A549 (cell line): ENCODE measurements at regions not wholly inside any gene's neighbourhood (a gene's known extent, or its start where the extent isn't known, plus 50 kb on each side); places are given as distances from the start of the nearest gene placed in this dataset.

ENCODE experiments used
- ATAC-seq, 2 experiments: fragments of 200-7000 bp in 1 of 2; fragments of >200 bp in 1 of 2; cut with Nextera tagmentation in 1 of 2; cut with Tn5 transposase in 1 of 2; 3 replicates each; pipeline versions ENCODE4 v1.8.0 to v1.9.1; 2018 to 2020; ENCODE audit warnings: mild to moderate bottlenecking in 1 of 2, moderate library complexity in 1 of 2
- CTCF ChIA-PET: fragments of 300-600 bp; sonication (Branson Sonifier 250); formaldehyde crosslinking; extraction: SDS; loops from one replicate; lab custom pipeline; 2021; ENCODE audit warnings: antibody characterized with exemption, inconsistent platforms; lab: Yijun Ruan, JAX
- POLR2A ChIA-PET: fragments of 350-600 bp; formaldehyde crosslinking; extraction: SDS; loops from one replicate; lab custom pipeline; 2021; ENCODE audit warnings: antibody characterized with exemption, inconsistent platforms; lab: Yijun Ruan, JAX
- DNase-seq, 2 experiments: peaks; one replicate each; pipeline versions ENCODE4 v3.0.0 to v3.0.0-alpha.2; 2011 to 2016; ENCODE audit warnings: low read depth in 1 of 2, low spot score in 1 of 2
- FAIRE-seq: peaks from 2 replicates; lab custom pipeline; 2011; peaks lifted over from hg19 to GRCh38; lab: Jason Lieb, UNC
- H3K27ac ChIP-seq, 2 experiments: fragments of >200 bp; sonication (Bioruptor Twin); formaldehyde crosslinking; 3 replicates each; pipeline ENCODE4 v1.5.1; 2016 to 2017
- H3K4me1 ChIP-seq: fragments of >200 bp; sonication (Bioruptor Twin); formaldehyde crosslinking; 3 replicates; pipeline ENCODE4 v1.6.1; 2016
- H3K4me2 ChIP-seq: fragments of >200 bp; sonication (Bioruptor Twin); formaldehyde crosslinking; 3 replicates; pipeline ENCODE4 v1.6.1; 2016
- H3K4me3 ChIP-seq: fragments of >200 bp; sonication (Bioruptor Twin); formaldehyde crosslinking; 3 replicates; pipeline ENCODE4 v1.5.1; 2016
- H3K9me3 ChIP-seq: fragments of >200 bp; sonication (Bioruptor Twin); formaldehyde crosslinking; 3 replicates; pipeline ENCODE4 v1.6.1; 2016
- ATOH8 ChIP-seq: fragments of 250-450 bp; sonication (Bioruptor Pico); IDR thresholded peaks from 2 replicates; pipeline ENCODE4 v1.5.0; 2020; ENCODE audit warnings: low read depth, mild to moderate bottlenecking, moderate library complexity
- CBX2 ChIP-seq: fragments of 200-600 bp; sonication (generic); IDR thresholded peaks from 2 replicates; pipeline ENCODE4 v1.6.1; 2016; ENCODE audit warnings: low read depth, mild to moderate bottlenecking, borderline replicate concordance
- CBX8 ChIP-seq: fragments of 200-600 bp; sonication (generic); IDR thresholded peaks from 2 replicates; pipeline ENCODE4 v1.6.1; 2016
- CHD2 ChIP-seq: fragments of 150-350 bp; IDR thresholded peaks from 2 replicates; pipeline ENCODE4 v1.6.1; 2014; ENCODE audit warnings: low read length; ENCODE audit not compliant: partially characterized antibody
- CHD4 ChIP-seq: fragments of 200-600 bp; sonication (generic); IDR thresholded peaks from 2 replicates; pipeline ENCODE4 v1.6.1; 2016; ENCODE audit warnings: antibody characterized with exemption, mild to moderate bottlenecking, borderline replicate concordance
- EHF ChIP-seq: fragments of 250-450 bp; sonication (Bioruptor Pico); IDR thresholded peaks from 2 replicates; pipeline ENCODE4 v1.5.0; 2020; ENCODE audit warnings: mild to moderate bottlenecking
- EHMT2 ChIP-seq: fragments of 200-600 bp; sonication (generic); IDR thresholded peaks from 2 replicates; pipeline ENCODE4 v1.6.1; 2016; ENCODE audit warnings: antibody characterized with exemption, low read depth, mild to moderate bottlenecking, moderate library complexity
- ELK1 ChIP-seq: fragments of 150-350 bp; IDR thresholded peaks from 2 replicates; pipeline ENCODE4 v1.6.1; 2014; ENCODE audit warnings: low read depth, mild to moderate bottlenecking, low read length
- EP300 ChIP-seq, 2 experiments: fragments of >200 bp; sonication (Bioruptor Twin); formaldehyde crosslinking; IDR thresholded peaks; 2 replicates in 1 of 2; 3 replicates in 1 of 2; pipeline ENCODE4 v1.6.1; 2016 to 2017
- FOSB ChIP-seq: fragments of 250-450 bp; sonication (Bioruptor Pico); IDR thresholded peaks from 2 replicates; pipeline ENCODE4 v1.5.0; 2020; ENCODE audit warnings: mild to moderate bottlenecking, moderate library complexity
- FOSL2 ChIP-seq, 2 experiments: fragments of 450-650 bp in 1 of 2; fragments of >200 bp in 1 of 2; sonication (Bioruptor Twin) in 1 of 2; formaldehyde crosslinking; IDR thresholded peaks; 2 replicates each; pipeline versions ENCODE4 v1.5.0 to v1.6.1; 2016 to 2020; ENCODE audit warnings: mild to moderate bottlenecking in 1 of 2, moderate library complexity in 1 of 2
- HMGXB4 ChIP-seq: fragments of 250-450 bp; sonication (Bioruptor Pico); IDR thresholded peaks from 2 replicates; pipeline ENCODE4 v1.5.0; 2021; ENCODE audit warnings: mild to moderate bottlenecking, moderate library complexity, borderline replicate concordance
- JUN ChIP-seq, 2 experiments: fragments of >200 bp; sonication (Bioruptor Twin); formaldehyde crosslinking; IDR thresholded peaks; 2 replicates in 1 of 2; 3 replicates in 1 of 2; pipeline ENCODE4 v1.6.1; 2016 to 2017
- KDM1A ChIP-seq: fragments of 200-600 bp; sonication (generic); IDR thresholded peaks from 2 replicates; pipeline ENCODE4 v1.6.1; 2016; ENCODE audit warnings: low read depth, mild to moderate bottlenecking
- MAFK ChIP-seq: fragments of 450-650 bp; IDR thresholded peaks from 2 replicates; pipeline ENCODE4 v1.6.1; 2014; ENCODE audit not compliant: partially characterized antibody
- MAZ ChIP-seq: fragments of 150-350 bp; IDR thresholded peaks from 2 replicates; pipeline ENCODE4 v1.6.1; 2014; ENCODE audit warnings: antibody characterized with exemption, low read depth, low read length, borderline replicate concordance
- MYC ChIP-seq: IDR thresholded peaks from 2 replicates; pipeline ENCODE4 v1.6.1; 2012; ENCODE audit warnings: mild to moderate bottlenecking, inconsistent platforms, low read length, improper control_type of control experiment, borderline replicate concordance
- NPAS2 ChIP-seq: fragments of 250-450 bp; sonication (Bioruptor Pico); IDR thresholded peaks from 2 replicates; pipeline ENCODE4 v1.8.0; 2022; ENCODE audit warnings: mild to moderate bottlenecking, moderate library complexity, borderline replicate concordance
- NR3C1 ChIP-seq: fragments of >200 bp; sonication (Bioruptor Twin); formaldehyde crosslinking; IDR thresholded peaks from 3 replicates; pipeline ENCODE4 v1.6.1; 2017
- PBX3 ChIP-seq: IDR thresholded peaks from 2 replicates; pipeline ENCODE4 v1.6.1; 2012
- PHF8 ChIP-seq: fragments of 200-600 bp; sonication (generic); IDR thresholded peaks from 2 replicates; pipeline ENCODE4 v1.6.1; 2016; ENCODE audit warnings: low read depth, mild to moderate bottlenecking, antibody characterized with exemption, moderate library complexity, borderline replicate concordance
- POLR2A ChIP-seq: IDR thresholded peaks from 2 replicates; pipeline ENCODE4 v1.6.1; 2012; ENCODE audit warnings: mild to moderate bottlenecking, low read length
- RAD21 ChIP-seq, 2 experiments: fragments of >200 bp in 1 of 2; sonication (Bioruptor Twin) in 1 of 2; formaldehyde crosslinking in 1 of 2; IDR thresholded peaks in 1 of 2; conservative IDR thresholded peaks in 1 of 2; 2 replicates in 1 of 2; 3 replicates in 1 of 2; pipeline ENCODE4 v1.6.1; 2012 to 2018; ENCODE audit warnings: inconsistent platforms in 1 of 2
- SREBF2 ChIP-seq: fragments of 450-650 bp; IDR thresholded peaks from 2 replicates; pipeline ENCODE4 v1.6.1; 2014; ENCODE audit warnings: mild to moderate bottlenecking, moderate library complexity
- TFCP2L1 ChIP-seq: fragments of 250-450 bp; sonication (Bioruptor Pico); IDR thresholded peaks from 2 replicates; pipeline ENCODE4 v1.5.0; 2021; ENCODE audit warnings: mild to moderate bottlenecking
- ZNF302 ChIP-seq: fragments of 250-450 bp; sonication (Bioruptor Pico); IDR thresholded peaks from 2 replicates; pipeline ENCODE4 v1.9.0; 2021; ENCODE audit warnings: inconsistent platforms, mild to moderate bottlenecking, moderate library complexity
- WGBS: methylation state at CpG from one replicate; pipeline ENCODE4 v1.1.6; 2017; ENCODE audit errors: missing lambda C conversion rate; 5-methylcytosine and 5-hydroxymethylcytosine counted together
- TF ChIP-seq, protein P1 (sequence below): fragments of >200 bp; sonication (Bioruptor Twin); formaldehyde crosslinking; IDR thresholded peaks from 2 replicates; pipeline ENCODE4 v1.6.1; 2016
- TF ChIP-seq, protein P2 (sequence below): fragments of >200 bp; sonication (Bioruptor Twin); formaldehyde crosslinking; IDR thresholded peaks from 3 replicates; pipeline ENCODE4 v1.6.1; 2016

DNA sequence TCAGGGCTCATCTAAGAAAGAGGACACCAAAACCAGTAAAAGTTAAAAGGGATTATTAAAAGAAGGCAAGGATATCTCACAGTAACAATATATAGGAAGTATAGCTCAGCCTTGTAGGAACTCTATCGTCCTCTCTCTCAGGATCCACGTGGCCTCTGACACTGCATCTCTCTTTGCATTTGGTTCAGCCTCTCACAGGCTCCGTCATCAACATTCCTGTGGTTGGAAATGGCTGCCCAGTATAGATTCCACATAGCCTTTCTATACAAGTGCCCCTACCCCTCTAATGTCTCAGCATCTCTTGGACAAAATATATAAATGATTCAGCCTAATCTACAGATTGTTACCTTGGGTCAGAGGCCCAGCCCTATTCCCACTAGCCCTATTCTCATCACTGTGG is 101.3 kb upstream of the DBX1 start:
- POLR2A ChIA-PET: no interaction called here
- Histone ChIP-seq H3K4me1 (no peaks in the 10 kb centered on the region), H3K4me3 (no peak overlapping the region), H3K9me3 (no peaks in the 10 kb centered on the region), H3K27ac (no peak overlapping the region), H3K4me2 (no peak overlapping the region)
- TF ChIP-seq FOSL2 (IDR thresholded peaks at IDR 0.05) (no peak), FOSL2 (CRISPR knock-in tag; IDR thresholded peaks at IDR 0.05) (no peak), ELK1 (no peak), MYC (no peak), PHF8 (no peak), RAD21 (conservative IDR thresholded peaks at IDR 0.05 in 1 of 2, IDR thresholded peaks at IDR 0.05 in 1 of 2) (no peak), ZNF302 (CRISPR knock-in tag) (no peak), TFCP2L1 (no peak), SREBF2 (no peak), FOSB (CRISPR knock-in tag) (no peak), NPAS2 (CRISPR knock-in tag) (no peak), CHD2 (no peak), CBX2 (no peak), NR3C1 (no peak), CBX8 (no peak), HMGXB4 (CRISPR knock-in tag) (no peak), CHD4 (no peak), EHMT2 (no peak), KDM1A (no peak)
- TF ChIP-seq, protein P1, sequence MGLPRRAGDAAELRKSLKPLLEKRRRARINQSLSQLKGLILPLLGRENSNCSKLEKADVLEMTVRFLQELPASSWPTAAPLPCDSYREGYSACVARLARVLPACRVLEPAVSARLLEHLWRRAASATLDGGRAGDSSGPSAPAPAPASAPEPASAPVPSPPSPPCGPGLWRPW: no peak
- TF ChIP-seq, protein P2, sequence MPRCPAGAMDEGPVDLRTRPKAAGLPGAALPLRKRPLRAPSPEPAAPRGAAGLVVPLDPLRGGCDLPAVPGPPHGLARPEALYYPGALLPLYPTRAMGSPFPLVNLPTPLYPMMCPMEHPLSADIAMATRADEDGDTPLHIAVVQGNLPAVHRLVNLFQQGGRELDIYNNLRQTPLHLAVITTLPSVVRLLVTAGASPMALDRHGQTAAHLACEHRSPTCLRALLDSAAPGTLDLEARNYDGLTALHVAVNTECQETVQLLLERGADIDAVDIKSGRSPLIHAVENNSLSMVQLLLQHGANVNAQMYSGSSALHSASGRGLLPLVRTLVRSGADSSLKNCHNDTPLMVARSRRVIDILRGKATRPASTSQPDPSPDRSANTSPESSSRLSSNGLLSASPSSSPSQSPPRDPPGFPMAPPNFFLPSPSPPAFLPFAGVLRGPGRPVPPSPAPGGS: no peak
- FAIRE-seq (no peak), DNase-seq (no peak), ATAC-seq (no peak)
- WGBS: 11% methylated on average over 3 of the region's 3 CpGs
- CTCF ChIA-PET: interaction anchor here (1.2 kb wide), 1 partner anchor 129 kb away, joined by 3 read pairs; no protein-coding TSS in a partner anchor

GRCh38 chr11:20260307-20260706 is 100.0 kb upstream of the DBX1 start:
- 11% methylated on average over 2 of the region's 2 CpGs for WGBS
- TF ChIP-seq CBX8 (no peak), EHF (no peak), MAZ (no peak), POLR2A (no peak), MYC (no peak), JUN (IDR thresholded peaks at IDR 0.05) (no peak), PBX3 (no peak), MAFK (no peak), EP300 (IDR thresholded peaks at IDR 0.05) (no peak), ATOH8 (CRISPR knock-in tag) (no peak)
- no peak for ATAC-seq
- DNase-seq: no peak
- FAIRE-seq: no peak
- Histone ChIP-seq H3K4me1 (no peaks in the 10 kb centered on the region), H3K9me3 (no peaks in the 10 kb centered on the region), H3K4me2 (no peak overlapping the region), H3K4me3 (no peak overlapping the region), H3K27ac (no peak overlapping the region)
- CTCF ChIA-PET: interaction anchor here (0.5 kb wide), 1 partner anchor 356 kb away, joined by 5 read pairs; no protein-coding TSS in a partner anchor
- POLR2A ChIA-PET: no interaction called here
